KG1 (cell line): ENCODE measurements at regions not wholly inside any gene's neighbourhood (a gene's known extent, or its start where the extent isn't known, plus 50 kb on each side); places are given as distances from the start of the nearest gene placed in this dataset.

Source experiments
- DNase-seq: peaks from one replicate; lab custom pipeline; 2025; lab: John Stamatoyannopoulos, UW

DNA sequence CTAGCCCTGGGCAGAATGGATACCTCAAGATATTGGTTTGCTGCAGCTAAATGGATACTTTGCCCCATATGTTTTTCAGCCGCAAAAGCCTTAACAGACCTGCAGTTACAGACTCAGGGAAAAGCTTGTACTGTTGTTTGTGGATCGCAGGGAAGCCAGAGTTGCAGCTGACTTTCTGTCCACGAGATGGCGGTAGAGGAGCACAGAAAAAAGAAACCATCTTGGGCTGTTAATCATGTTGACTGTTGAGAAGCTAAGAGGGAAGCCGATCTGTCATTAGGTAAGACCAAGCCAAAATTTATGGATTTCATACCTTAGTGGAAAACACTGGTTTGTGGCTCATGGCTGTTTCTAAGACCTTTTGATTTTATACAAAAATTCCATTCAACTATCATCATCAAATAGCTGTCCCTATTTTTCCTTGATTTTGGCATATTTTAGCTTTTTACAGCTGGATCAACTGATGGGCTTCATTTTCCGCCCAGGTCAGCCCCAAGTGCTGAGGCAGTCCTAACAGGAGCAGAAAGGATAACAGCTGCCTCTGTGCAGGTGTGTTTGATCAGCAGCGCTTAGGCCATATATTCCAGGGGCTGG is 205.7 kb upstream of the ZPLD1 start:
- DNase-seq: peak; percentile 73

DNA sequence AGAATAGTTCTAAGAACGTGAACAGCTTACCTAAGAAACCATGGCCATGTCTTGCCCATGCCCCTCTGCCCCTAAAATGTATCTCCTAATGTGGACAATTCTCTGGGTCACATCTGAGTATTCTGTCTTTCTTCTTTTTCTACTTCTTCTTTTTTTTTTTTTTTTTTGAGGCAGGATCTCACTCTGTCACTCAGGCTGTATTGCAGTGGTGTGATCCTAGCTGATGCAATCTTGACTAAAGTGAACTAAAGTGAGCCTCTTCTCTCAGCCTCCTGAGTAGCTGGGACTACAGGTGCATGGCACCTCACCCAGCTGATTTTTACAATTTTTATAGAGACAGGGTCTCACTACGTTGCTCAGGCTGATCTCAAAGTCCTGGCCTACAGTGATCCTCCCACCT is 204.8 kb upstream of the ZPLD1 start:
- no peak for DNase-seq

DNA sequence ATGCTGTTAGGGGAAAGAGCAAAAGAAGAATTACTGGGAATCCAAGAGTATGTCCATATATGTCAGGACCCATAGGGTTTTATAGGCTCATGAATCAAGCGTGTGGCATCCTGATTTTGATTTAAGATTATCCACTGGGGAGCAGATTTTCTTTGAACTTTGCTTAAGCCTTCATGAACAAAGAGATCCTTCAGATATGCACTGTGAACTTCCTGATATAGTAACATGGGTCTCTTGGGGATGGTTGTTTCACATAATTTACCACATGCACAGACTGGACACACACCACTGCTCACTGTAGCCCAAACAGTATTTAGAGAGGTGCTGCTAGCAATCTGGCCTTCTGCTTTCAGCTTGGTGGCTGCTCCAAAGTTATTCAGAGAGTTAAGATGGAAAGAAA is 200.9 kb upstream of the ZPLD1 start:
- no peak for DNase-seq

DNA sequence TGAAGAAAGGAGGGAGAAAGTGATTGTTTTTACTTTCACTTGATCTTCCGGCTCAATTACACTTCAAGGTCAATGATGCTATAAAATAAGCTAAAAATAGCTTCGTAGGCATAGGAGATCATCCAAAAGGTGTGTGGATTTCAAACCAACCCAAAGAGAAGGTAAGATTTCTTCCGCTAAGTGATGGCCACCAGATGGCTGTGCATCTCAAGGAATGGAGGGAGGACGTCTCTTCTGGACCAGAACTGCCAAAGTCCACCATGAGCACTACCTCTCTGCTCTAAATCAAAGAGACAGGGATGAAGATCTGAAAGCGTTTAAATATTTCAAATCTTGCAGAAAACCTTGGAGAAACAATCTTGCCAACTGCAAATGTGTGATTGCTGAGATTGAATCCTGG is 199.1 kb upstream of the ZPLD1 start:
- peak; percentile 19 for DNase-seq

GRCh38 chr3:102237181-102237580 is 197.6 kb upstream of the ZPLD1 start:
- DNase-seq: no peak

- no peak for DNase-seq
Observed at GRCh38 chr3:102237838-102238237, 197.0 kb upstream of the ZPLD1 start.

DNA sequence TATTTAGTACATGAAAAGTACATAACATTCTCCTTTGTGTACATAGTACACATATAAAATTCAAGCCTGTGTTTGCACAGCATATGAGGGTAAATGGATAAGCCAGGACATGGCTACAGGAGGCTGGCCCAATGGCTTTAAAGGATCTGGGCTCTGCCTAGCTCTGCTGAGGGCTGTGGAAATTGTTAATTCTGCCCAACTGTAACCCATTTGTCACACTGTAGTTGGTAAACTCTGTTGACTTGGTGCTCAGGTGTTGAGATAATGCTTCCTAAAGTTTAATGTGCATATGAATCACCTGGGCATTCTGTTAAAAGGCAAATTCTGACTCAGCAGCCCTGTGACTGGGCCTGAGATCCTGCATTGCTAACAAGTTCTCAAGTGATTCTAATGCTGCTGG is 196.5 kb upstream of the ZPLD1 start:
- DNase-seq: no peak

DNA sequence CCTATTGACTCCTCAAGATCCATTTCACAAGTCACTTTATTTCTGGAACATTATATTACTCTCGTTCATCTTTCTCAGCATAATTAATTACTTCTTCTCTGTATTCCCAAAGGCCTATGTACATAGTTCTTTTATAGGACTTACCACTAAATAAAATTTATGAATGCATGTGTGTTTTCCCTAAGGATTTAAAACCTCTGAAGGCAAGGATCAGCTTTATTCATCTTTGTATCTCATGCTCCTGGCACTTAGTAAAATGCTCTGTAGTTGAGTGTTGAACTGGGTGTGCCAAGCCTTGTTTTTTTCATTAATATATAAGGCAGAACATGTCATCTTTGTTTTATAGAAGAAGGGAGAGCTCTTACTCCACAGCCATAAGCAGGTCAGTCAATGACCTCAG is 194.1 kb upstream of the ZPLD1 start:
- DNase-seq: no peak

- no peak for DNase-seq
Observed at GRCh38 chr3:102248981-102249705, 185.7 kb upstream of the ZPLD1 start.

DNA sequence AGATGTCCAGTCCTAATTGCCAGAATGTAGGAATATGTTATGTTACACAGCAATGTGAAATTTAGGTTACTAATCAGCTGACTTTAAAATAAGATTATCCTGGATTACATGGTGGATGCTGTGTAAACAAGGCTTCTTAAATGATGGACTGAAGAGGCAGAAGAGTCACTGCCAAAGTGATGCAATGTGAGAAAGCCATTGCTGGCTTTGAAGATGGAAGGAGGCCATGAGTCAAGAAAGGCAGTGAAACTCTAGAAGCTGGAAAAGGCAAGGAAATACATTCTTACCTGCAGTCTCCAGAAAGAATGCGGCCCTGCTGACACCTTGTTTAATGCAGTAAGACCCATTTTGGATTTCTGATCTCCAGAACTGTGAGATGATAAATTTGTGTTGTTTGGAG is 179.1 kb upstream of the ZPLD1 start:
- DNase-seq: no peak

- no peak for DNase-seq
Observed at GRCh38 chr3:102258666-102259227, 176.1 kb upstream of the ZPLD1 start.

DNA sequence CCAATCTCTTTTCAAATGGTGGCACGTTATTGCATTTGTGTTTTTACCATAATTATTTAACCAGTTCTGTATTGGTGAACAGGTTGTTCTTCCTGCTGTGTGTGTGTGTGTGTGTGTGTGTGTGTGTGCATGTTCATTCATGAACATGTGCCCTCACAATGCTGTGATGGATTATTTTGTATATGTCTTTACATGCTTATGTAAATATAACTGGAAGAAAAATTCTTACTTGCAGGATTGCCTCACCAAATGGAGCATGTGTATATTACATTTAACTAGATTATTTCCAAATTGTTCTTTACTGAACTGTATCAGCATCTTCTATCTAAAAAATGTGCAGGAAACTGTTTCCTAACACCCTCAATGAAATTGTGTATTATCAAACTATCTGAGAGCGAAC is 175.2 kb upstream of the ZPLD1 start:
- DNase-seq: no peak

- DNase-seq: no peak
Observed at GRCh38 chr3:102265720-102266119, 169.1 kb upstream of the ZPLD1 start.

DNA sequence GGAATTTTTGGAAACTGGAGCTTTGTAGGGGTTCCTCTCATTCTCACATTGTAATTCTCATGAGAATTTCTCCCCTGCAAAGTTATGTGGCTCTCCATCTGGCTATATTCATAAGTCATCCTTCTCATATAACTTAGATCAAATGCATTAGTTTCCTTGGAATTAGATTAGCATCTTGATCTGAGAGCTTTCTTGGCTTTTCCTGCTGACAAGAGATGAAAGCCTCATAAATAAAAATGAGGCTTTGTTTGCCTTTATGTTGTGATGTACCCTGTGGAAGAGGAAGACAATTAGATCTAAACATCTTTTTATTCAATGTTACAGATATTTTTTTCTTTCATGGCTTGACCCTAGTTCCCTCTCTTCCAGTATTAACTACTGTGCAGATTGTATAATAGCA is 165.4 kb upstream of the ZPLD1 start:
- no peak for DNase-seq

- no peak for DNase-seq
Observed at GRCh38 chr3:102290241-102290640, 144.6 kb upstream of the ZPLD1 start.

DNA sequence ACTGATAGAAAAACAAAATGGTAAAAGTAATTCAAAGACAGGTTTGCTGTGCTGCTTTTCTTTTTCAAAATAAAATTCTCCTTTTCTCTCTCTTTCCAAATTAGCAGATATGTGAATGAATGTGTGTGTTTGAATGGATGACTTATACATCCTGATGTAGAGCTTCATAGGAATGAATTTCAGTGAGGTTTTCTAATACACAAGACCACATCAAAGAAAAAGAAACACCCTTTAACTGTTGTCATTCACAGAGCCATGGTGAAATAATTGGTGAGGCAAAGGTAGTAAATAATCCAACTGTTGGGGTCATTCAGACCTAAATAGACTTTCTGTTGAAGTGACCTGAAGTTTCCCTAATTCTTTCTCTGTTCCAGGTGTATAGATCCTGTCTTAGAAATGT is 139.1 kb upstream of the ZPLD1 start:
- DNase-seq: no peak

- DNase-seq: no peak
Observed at GRCh38 chr3:102297072-102297658, 137.7 kb upstream of the ZPLD1 start.

DNA sequence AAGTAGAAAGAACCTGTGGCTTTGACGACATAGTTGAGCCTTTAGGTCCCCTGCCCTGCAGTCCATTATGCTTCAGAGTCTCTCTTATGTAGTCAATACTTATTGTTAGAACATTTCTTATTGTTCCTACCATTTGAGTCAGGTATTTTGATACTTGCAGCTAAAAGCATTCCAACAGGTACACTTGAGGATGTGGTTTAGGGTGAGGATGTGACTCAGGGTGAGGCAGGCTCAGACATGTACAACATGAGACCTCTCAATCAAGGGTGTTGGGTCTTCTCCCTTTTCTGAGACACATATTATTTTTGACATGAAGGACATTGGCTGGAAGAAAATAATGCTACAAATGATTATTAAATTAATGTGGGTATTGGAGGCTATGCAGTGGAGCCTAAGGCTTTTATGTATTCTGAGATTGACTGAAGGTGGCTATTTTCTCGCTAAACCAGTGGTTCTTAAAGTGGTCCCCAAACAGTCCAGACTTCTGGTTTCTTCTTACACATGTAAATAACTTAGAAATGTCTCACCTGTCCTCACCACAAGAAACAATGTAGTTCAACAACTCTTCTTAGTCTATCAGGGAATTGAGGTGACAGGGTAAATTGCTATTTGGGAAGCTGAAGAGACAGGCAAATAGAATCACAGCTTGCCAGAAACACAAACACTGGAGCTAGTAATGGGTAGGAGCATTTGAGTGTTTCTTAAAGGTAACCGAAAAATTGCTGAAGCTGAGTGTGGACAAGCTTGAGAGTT is 135.5 kb upstream of the ZPLD1 start:
- DNase-seq: no peak

DNA sequence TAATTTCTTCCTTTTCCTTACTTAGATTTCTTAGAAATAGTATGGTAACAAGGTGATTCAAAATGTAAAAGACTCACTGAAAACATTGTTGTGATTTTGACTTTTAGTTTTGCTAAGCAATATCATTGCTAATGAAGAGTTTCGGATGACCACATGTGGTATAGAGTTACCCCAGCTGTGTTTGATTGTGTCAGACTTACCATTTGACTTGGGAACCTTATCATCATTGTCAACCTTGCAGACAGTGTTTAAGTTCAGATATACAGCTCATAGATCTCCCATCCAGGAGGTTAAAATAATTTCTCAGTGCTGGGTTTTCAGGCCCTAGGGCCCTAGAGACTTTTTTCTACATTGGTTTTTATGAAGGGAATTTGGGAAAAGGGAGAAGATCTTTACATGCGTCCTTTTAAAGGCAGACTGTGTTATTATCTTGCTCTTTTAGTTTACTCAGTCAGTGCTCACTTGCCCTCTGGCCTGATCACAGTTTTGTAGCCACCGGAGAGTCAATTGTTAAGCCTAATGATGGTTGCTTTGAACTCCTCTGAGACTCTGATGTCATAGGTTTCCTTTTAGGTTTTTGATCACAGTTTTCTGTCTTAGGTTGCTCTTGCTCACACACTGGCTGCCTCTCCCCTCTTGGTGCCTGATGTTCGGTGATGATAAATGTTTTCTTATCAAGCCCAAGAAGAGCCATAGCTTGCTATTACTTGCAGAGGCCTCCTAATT is 133.5 kb upstream of the ZPLD1 start:
- DNase-seq: no peak

GRCh38 chr3:102302020-102302419 is 132.8 kb upstream of the ZPLD1 start:
- DNase-seq: no peak

DNA sequence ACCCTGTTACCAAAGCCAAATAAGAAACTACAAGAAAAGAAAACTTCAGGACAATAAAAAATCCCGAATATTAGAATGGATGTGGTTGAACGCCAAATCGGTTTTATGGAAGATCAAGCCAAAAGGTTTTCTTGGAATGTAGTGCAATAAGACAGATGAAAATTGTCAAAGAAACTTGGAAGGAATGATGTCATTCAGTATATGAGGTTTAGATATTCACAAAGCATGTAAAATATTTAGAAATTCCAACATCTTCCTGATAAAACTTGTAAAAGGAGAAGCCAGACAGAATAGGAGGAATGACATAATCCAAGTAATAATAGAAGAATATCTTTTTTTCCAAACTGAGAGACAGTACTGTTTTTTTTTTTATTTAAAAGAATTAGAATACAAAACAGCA is 130.3 kb upstream of the ZPLD1 start:
- no peak for DNase-seq

DNA sequence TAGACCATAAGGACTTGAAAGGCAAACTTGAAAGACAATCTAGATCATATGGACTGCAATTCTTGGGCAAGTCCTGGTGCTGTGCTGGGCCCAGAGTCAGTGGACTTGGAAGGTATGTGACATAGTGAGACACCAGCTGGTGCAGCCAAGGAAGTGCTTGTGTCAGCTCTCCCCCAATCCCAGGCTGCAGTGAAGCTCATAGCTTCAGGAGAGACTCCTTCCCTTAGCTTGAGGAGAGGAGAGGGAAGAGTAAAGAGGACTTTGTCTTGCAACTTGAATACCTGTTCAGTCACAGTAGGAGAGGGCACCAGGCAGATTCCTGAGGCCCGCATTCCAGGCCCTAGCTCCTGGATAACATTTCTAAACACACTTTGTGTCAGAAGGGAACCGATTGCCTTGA is 127.4 kb upstream of the ZPLD1 start:
- no peak for DNase-seq
